HEK293 (cell line): ENCODE measurements at regions not wholly inside any gene's neighbourhood (a gene's known extent, or its start where the extent isn't known, plus 50 kb on each side); places are given as distances from the start of the nearest gene placed in this dataset.

ENCODE experiments used
- ZNF416 ChIP-seq: fragments of 450-650 bp; formaldehyde crosslinking; IDR thresholded peaks from 2 replicates; pipeline ENCODE4 v1.5.1; 2016; ENCODE audit warnings: missing biosample characterization, missing genetic modification characterization
- TF ChIP-seq, protein P1 (sequence below): fragments of 450-650 bp; formaldehyde crosslinking; IDR thresholded peaks from 2 replicates; pipeline ENCODE4 v1.5.1; 2016; ENCODE audit warnings: missing biosample characterization, missing genetic modification characterization

DNA sequence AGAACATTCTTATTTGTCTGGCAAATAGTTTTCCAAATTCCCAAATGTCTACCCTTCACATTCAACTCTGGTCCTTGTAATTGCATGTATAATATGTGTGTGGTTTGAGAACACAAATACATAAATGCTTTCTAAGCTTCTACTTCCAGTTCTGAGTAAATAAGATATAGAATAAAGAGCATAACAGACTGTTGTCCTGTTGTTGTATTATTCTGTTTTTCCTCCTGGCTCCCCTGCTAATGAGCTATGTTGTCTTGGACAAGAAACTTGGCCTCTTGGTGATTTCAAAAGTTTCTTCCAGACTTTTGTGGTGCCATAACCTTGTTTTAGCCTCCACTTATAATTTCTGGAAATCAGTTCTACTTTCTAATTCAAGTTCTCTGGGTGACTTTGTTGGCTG is 75.3 kb upstream of the USP38 start:
- no peak for TF ChIP-seq ZNF416 (tag by site-specific recombination)
- TF ChIP-seq, protein P1, sequence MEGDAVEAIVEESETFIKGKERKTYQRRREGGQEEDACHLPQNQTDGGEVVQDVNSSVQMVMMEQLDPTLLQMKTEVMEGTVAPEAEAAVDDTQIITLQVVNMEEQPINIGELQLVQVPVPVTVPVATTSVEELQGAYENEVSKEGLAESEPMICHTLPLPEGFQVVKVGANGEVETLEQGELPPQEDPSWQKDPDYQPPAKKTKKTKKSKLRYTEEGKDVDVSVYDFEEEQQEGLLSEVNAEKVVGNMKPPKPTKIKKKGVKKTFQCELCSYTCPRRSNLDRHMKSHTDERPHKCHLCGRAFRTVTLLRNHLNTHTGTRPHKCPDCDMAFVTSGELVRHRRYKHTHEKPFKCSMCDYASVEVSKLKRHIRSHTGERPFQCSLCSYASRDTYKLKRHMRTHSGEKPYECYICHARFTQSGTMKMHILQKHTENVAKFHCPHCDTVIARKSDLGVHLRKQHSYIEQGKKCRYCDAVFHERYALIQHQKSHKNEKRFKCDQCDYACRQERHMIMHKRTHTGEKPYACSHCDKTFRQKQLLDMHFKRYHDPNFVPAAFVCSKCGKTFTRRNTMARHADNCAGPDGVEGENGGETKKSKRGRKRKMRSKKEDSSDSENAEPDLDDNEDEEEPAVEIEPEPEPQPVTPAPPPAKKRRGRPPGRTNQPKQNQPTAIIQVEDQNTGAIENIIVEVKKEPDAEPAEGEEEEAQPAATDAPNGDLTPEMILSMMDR (tag by site-specific recombination), result no peak
